WERI-Rb-1 (cell line): ENCODE measurements at regions not wholly inside any gene's neighbourhood (a gene's known extent, or its start where the extent isn't known, plus 50 kb on each side); places are given as distances from the start of the nearest gene placed in this dataset.
A peak's percentile ranks its signal among the peaks of the same experiment; 100 is the strongest.

Experiments
- DNase-seq: peaks from one replicate; pipeline ENCODE4 v3.0.0-alpha.2; 2020
- H3K27ac ChIP-seq: fragments of 250-450 bp; sonication (Bioruptor Pico); 2 replicates; pipeline ENCODE4 v1.5.1; 2020; ENCODE audit warnings: mild to moderate bottlenecking, moderate library complexity
- H3K27me3 ChIP-seq: fragments of 250-450 bp; sonication (Bioruptor Pico); 2 replicates; pipeline ENCODE4 v1.5.1; 2021; ENCODE audit warnings: mild to moderate bottlenecking, low read depth, moderate library complexity; ENCODE audit not compliant: insufficient read depth, severe bottlenecking
- H3K36me3 ChIP-seq: fragments of 250-450 bp; sonication (Bioruptor Pico); 2 replicates; pipeline ENCODE4 v1.5.1; 2020; ENCODE audit warnings: mild to moderate bottlenecking, moderate library complexity
- H3K4me3 ChIP-seq: 2 replicates; pipeline ENCODE4 v1.5.1; 2011; ENCODE audit warnings: low read depth, mild to moderate bottlenecking, control low read depth, low read length
- H3K9me3 ChIP-seq: fragments of 250-450 bp; sonication (Bioruptor Pico); 2 replicates; pipeline ENCODE4 v1.5.1; 2021; ENCODE audit warnings: mild to moderate bottlenecking, moderate library complexity; ENCODE audit not compliant: severe bottlenecking
- TF ChIP-seq, protein P1 (sequence below): IDR thresholded peaks from 2 replicates; pipeline ENCODE4 v1.5.1; 2011; ENCODE audit warnings: low read depth, mild to moderate bottlenecking, control low read depth, inconsistent platforms, low read length

DNA sequence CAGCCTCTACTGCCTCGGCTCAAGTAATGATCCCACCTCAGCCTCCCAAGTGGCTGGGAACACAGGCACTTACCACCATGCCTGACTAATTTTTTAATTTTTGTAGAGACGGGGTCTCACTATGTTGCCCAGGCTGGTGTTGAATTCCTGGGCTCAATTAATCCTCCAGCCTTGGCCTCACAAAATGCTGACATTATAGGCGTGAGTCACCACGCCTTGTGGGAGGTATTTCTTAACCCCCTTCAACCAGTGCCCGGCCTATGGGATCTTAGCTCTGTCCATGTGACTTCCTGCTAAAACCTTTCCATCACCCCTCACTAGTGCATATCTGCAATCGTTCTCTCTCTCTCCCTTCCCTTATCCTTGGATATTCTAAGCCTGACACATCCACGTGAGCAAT, 86.4 kb downstream of the FOXD2 start:
- TF ChIP-seq, protein P1, sequence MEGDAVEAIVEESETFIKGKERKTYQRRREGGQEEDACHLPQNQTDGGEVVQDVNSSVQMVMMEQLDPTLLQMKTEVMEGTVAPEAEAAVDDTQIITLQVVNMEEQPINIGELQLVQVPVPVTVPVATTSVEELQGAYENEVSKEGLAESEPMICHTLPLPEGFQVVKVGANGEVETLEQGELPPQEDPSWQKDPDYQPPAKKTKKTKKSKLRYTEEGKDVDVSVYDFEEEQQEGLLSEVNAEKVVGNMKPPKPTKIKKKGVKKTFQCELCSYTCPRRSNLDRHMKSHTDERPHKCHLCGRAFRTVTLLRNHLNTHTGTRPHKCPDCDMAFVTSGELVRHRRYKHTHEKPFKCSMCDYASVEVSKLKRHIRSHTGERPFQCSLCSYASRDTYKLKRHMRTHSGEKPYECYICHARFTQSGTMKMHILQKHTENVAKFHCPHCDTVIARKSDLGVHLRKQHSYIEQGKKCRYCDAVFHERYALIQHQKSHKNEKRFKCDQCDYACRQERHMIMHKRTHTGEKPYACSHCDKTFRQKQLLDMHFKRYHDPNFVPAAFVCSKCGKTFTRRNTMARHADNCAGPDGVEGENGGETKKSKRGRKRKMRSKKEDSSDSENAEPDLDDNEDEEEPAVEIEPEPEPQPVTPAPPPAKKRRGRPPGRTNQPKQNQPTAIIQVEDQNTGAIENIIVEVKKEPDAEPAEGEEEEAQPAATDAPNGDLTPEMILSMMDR: no peak
- Histone ChIP-seq H3K27ac (no peak overlapping the region), H3K27me3 (peaks cover 55% of the 10 kb centered on the region), H3K36me3 (no peaks in the 10 kb centered on the region), H3K9me3 (peaks cover 9% of the 10 kb centered on the region), H3K4me3 (no peak overlapping the region)
- no peak for DNase-seq

DNA sequence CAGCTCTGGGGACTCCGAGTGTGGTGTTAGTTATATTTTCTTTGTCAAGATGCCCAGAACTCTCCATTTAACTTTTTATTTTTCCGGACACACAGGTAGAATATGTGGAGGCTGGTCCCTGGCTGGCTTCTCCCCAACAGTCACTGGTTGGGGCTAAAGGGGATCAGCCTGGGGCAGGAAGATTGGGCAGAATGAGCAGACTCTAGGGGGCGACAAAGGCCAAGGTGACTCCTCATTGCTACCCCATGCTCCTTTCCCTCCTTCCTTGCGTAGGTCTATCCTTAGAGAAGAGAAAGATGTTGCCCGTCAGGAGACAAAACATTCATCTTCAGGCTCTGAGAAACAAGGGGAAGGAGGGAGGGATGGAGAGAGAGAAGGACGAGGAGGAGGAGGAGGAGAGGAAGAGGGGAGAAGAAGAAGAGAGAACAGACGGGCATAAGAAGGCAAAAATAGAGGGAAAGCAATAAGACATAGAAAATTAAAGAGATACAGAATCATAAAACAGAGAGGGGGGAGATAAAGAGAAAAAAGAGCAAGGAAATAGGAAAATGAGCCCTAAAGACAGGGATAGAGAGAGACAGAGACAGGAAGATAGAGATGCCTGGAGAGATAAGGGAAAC, 89.9 kb downstream of the FOXD2 start:
- no peak for DNase-seq
- Histone ChIP-seq H3K4me3 (no peak overlapping the region), H3K27me3 (peaks cover 62% of the 10 kb centered on the region), H3K36me3 (no peaks in the 10 kb centered on the region), H3K9me3 (peaks cover 14% of the 10 kb centered on the region), H3K27ac (no peak overlapping the region)
- TF ChIP-seq, protein P1: peak; percentile 68

DNA sequence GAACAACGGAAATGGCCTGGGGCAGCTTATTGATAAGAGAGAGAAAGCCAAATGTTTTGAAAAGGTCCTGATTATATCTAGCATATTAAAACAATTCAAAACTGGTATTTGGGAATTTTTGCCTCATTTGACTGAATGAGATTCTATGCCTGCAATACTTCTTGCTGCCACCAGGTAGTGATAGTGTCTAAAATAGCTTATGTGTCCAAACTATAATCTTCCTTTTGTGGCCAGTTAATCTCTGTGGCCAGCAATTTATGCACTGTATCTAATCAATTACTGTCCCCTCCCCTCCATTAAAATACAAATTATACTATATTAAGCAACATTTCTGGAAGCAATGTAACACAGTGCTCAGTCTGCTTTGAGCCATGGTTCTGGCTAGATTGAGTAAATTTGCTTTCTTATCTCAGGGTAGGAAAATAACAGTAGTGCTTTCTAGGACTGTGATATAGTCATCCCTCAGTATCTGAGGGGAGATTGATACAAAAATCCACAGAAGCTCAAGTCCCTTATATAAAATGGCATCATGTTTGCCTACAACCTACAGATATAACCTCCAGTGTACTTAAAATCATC, 91.8 kb downstream of the FOXD2 start:
- DNase-seq: no peak
- Histone ChIP-seq H3K27me3 (peaks cover 56% of the 10 kb centered on the region), H3K36me3 (no peaks in the 10 kb centered on the region)

DNA sequence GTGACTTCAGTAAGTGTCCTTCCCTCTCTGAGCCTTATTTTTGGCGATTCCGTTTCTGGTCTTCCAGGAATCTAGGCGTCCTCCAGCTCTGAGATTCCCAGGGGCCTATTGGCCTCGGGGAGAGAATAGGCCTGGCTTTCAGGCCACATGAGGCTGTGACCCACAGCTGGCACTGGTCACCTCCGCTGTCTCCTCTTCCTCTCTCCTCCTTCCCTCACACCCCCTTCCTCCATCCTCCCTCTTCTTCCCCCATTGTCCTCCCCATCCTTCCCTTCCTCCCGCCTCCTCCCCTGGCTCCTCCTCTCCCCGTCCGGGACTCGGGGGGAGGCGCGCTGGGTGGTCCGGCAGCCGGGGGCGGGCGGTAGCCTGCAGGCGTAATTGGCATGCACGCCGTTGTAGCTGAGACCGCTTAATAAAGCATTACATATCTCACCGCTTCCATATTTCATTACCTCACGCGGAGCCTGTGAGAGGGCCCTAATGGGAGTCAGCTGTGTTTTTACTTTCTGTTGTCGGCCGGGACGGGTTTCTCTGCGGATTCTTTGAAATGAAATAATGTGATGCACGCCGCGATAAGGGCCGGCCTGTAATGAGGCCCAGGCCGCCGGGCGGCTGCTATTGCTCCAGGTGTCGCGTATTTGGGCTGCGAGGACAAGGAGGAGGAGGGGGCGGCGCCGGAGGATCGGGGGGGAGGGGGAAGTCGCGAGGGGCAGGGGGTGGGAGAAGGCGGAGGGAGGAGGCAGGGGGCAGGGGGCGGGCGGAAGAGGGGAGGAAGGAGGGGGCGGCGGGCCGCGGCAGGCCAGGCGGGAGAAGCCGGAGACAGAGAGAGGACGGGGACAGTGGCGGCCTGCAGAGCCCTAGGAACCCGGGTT, 95.3 kb downstream of the FOXD2 start:
- TF ChIP-seq, protein P1: no peak
- H3K27ac ChIP-seq: no peak overlapping the region
- H3K27me3 ChIP-seq: peaks cover 54% of the 10 kb centered on the region
- no peaks in the 10 kb centered on the region for H3K36me3 ChIP-seq
- no peak for DNase-seq
- no peak overlapping the region for H3K4me3 ChIP-seq
- H3K9me3 ChIP-seq: peaks cover 14% of the 10 kb centered on the region

More for the DNA sequence above, 91.8 kb downstream of the FOXD2 start:
- Histone ChIP-seq H3K9me3 (peaks cover 14% of the 10 kb centered on the region), H3K27ac (no peak overlapping the region), H3K4me3 (no peak overlapping the region)
- TF ChIP-seq, protein P1: peak; percentile 35

DNA sequence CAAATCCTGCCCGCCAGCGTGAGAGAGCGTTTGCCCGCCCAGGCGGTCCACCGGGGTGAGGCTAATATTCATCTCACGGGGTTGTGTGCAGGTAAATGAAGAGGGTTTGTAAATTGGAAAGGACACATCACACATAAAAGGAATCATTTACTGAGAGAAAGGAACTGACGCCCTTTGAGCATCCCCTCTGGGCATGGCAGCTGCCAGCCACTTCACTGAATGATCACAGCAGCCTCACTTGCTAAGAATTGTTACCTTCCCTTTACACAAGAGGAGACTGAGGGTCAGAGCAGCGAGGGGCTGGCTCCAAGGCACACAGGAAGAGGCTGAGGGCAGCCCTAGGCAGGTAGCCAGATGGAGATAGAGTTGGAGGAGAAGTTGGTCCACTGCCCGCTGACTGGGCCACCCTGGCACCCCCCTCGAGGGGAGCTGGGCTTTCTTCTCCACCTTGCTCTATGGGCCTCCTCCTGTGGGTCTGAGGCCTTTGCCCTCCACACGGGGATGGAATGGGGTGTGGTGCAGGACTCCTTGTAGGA, 96.0 kb downstream of the FOXD2 start:
- Histone ChIP-seq H3K4me3 (no peak overlapping the region), H3K27ac (no peak overlapping the region), H3K27me3 (peaks cover 55% of the 10 kb centered on the region), H3K9me3 (peaks cover 9% of the 10 kb centered on the region), H3K36me3 (no peaks in the 10 kb centered on the region)
- TF ChIP-seq, protein P1: no peak
- DNase-seq: no peak
